GM12875 (cell line): ENCODE measurements at regions not wholly inside any gene's neighbourhood (a gene's known extent, or its start where the extent isn't known, plus 50 kb on each side); places are given as distances from the start of the nearest gene placed in this dataset.
"Not testable (repeated sequence)": the region's sequence is repeated elsewhere in the genome, so short reads cannot be mapped to it uniquely, and the experiment has no call there.

Experiments
- H3K4me3 ChIP-seq: one replicate; pipeline ENCODE4 v1.5.1; 2011; ENCODE audit warnings: low read depth, low read length, control low read depth
- TF ChIP-seq, protein P1 (sequence below): IDR thresholded peaks from 2 replicates; pipeline ENCODE4 v1.5.1; 2011; ENCODE audit warnings: low read depth, mild to moderate bottlenecking, control low read depth, inconsistent platforms, low read length, moderate library complexity, borderline replicate concordance; ENCODE audit not compliant: insufficient read depth

- H3K4me3 ChIP-seq = no peak overlapping the region
- TF ChIP-seq, protein P1, sequence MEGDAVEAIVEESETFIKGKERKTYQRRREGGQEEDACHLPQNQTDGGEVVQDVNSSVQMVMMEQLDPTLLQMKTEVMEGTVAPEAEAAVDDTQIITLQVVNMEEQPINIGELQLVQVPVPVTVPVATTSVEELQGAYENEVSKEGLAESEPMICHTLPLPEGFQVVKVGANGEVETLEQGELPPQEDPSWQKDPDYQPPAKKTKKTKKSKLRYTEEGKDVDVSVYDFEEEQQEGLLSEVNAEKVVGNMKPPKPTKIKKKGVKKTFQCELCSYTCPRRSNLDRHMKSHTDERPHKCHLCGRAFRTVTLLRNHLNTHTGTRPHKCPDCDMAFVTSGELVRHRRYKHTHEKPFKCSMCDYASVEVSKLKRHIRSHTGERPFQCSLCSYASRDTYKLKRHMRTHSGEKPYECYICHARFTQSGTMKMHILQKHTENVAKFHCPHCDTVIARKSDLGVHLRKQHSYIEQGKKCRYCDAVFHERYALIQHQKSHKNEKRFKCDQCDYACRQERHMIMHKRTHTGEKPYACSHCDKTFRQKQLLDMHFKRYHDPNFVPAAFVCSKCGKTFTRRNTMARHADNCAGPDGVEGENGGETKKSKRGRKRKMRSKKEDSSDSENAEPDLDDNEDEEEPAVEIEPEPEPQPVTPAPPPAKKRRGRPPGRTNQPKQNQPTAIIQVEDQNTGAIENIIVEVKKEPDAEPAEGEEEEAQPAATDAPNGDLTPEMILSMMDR = no peak
Measured at GRCh38 chr18:38654946-38655345, 1089.3 kb upstream of the CELF4 start.

GRCh38 chr18:38651736-38652135, 1086.1 kb upstream of the CELF4 start:
- TF ChIP-seq, protein P1 = no peak
- H3K4me3 ChIP-seq = no peak overlapping the region

- no peak overlapping the region for H3K4me3 ChIP-seq
- TF ChIP-seq, protein P1 = no peak
Measured at GRCh38 chr18:38648179-38648578, 1082.6 kb upstream of the CELF4 start.

DNA sequence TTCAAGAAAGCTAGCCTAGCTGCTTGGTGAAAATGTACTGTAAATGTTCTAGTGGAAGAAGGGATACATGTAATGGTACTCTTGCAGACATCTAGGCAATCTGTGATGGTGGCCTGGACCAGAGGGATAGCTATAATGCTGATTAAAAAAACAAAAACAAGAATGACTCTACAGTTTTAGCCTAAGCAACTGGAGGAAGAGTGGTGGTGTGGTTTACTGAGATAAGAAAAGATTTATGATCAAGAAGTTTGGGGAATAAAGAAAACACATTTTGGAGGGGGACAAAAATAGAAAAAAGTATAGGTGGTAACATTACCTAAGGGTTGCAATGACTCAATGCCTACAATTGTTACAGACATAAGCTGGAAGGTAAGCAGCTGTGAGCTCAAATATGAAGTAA, 1080.7 kb upstream of the CELF4 start:
- TF ChIP-seq, protein P1 = no peak

GRCh38 chr18:38644875-38645641, 1079.5 kb upstream of the CELF4 start:
- TF ChIP-seq, protein P1 = no peak

More for the DNA sequence above, 1080.7 kb upstream of the CELF4 start:
- H3K4me3 ChIP-seq = no peak overlapping the region

GRCh38 chr18:38642711-38643110, 1077.1 kb upstream of the CELF4 start:
- TF ChIP-seq, protein P1 = no peak
- H3K4me3 ChIP-seq = no peak overlapping the region

More at GRCh38 chr18:38644875-38645641, 1079.5 kb upstream of the CELF4 start:
- no peak overlapping the region for H3K4me3 ChIP-seq

GRCh38 chr18:38639700-38640099, 1074.1 kb upstream of the CELF4 start:
- not testable (repeated sequence) for H3K4me3 ChIP-seq
